ENCODE measurements at regions not wholly inside any gene's neighbourhood (a gene's known extent, or its start where the extent isn't known, plus 50 kb on each side); places are given as distances from the start of the nearest gene placed in this dataset.

DNA sequence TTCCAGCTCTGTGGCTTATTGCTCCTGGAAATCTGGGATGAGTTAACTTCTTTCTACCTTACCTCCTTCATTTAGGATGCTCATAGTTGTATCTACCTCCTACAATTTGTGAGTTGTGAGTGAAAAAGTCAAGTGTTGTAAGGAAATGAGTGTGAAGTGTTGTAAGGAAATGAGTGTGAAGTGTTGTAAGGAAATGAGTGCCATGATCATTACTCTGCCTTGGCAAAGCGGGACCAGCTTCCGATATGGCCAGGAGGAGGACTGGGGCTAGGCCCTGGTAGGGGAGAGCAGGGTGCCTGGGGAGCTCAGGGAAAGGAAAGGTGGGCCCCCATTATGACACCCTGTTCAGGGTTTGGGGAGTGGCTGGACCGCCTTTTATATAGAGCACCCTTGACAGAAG lies 435.2 kb downstream of the FGF9 start:
- DNase-seq, result no peak

DNA sequence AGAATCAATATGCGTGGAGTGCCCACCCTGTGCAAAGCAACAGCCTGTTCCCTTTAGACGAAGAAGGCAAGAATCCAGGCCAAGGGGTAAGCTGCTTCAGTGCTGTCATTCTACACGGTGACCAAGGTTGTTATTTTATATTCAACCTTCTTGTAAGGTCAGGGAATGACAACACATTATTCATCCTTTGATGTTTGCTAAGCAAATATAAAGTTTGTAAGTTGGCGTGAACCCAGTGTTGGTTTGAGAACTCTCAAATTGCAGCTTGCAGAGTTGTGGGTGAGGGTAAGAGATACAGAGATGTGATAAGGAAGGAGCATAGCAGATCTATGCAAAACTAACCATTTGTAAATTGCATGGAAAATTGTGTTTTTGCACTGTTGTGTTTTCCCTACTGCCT lies 436.7 kb downstream of the FGF9 start:
- no peak for DNase-seq

DNA sequence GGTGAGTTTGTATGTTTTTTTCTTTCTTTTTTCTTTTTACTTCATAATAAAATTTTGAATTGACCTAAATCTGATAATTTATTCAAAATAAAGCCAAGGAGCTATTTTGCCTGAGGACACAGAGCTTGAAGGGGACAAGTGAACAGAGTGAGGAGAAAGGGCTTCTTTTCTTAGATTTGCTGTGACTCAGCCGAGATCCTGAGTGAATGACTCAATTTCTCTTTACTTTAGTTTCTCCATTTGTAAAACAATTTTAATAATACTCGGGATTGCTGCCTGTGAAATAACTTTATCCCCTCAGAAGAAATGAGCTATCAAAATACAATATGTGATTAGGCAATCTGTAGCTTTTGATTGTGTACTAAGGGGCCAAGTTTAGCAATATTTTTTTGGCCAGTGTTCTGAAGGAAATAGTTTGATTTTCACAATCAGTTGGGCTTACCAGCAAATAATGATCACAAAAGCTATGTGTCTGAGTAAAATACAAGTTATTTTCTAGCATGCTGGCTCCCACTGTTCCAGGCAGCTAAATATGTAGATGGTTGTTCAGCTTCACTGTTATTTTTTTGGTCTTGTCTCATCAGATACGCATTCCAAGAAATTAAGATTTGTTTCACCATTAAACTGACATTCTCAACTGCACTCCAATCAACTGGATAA lies 437.5 kb downstream of the FGF9 start:
- DNase-seq, result peak; percentile 52

DNA sequence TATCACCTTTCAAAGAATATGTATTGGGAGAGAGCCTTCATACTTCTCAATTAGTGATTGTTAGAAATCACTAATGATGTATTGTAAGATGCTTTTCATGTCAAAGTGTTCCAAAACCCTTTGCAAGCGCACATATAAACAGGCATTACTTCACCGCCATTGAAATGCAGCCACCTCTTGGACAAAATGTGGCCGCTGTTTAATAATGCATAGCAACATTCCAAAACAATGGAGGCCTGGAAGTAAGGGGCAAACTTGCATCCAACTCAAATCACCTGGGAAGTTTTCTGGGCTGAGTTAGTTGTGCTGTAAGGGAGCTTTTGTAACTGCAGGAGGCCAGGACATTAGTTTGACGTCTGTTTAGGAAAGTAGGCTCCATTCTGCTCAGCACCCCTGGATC lies 438.1 kb downstream of the FGF9 start:
- DNase-seq, result no peak

DNA sequence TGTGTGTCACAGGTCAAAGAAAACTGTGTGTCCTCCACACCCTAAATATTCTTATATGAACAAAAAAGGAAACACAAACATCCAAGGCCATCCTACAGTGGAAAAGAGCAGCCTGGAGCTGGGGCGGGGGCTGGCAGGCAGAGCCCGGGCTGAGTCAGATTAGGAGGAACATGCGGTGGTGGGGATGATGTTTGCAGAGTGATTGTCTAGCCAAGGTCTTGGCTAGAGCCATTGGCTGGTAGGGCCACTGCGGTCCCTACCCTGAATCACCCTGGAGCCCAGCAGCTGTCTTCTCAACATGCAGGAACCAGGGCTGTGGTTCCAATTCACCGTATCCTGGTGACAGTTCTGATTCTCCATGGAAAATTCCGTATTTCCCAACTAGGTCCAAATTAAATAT lies 439.5 kb downstream of the FGF9 start:
- DNase-seq, result no peak

DNA sequence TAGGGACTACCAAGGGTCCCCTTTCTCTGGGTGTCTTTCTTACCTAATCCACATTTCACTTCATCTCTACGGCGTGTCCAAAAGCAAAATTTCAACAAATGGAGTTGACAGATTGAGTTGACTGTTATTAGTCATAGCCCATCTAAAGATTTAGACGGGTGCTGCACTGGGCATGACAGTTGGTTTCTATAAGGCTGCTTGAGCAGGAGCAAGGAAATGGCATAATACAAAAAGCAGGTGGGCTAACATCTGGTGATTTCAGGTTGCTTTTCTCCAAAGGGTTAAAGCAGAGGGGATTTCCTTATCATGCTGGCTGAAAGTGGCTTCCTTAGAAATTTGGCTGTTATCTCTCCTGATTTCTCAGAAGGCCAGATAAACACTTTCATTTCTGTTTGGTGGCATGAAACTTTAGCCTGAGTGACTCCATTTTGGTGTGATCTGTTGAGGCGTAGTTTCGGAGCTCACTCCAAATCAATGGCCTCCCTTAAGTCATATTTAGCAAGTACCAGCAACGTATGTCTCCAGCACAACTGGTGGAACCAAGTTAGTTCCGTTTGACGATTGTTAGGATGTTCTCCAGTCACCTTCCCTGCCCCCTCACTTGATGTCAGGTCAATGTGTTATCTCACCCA lies 440.4 kb downstream of the FGF9 start:
- no peak for DNase-seq

DNA sequence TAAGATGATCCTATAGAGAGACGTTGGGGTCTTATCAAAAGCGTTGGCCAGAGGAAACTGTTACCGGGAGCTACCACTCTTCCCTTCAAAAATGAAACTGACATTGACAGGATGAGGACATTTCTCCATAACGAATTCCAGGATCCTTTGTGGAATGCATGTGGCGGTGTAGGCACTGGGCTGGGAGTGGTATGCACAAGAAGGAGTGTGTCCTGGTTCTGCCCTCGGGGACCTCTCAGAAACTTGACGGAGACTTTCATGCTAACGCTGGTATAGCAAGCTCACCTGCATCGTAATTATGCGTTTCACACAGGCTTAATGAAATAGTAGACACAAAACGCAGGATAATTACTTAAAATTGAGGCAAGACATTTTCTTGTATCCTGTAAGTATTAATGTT lies 441.1 kb downstream of the FGF9 start:
- DNase-seq, result no peak

DNA sequence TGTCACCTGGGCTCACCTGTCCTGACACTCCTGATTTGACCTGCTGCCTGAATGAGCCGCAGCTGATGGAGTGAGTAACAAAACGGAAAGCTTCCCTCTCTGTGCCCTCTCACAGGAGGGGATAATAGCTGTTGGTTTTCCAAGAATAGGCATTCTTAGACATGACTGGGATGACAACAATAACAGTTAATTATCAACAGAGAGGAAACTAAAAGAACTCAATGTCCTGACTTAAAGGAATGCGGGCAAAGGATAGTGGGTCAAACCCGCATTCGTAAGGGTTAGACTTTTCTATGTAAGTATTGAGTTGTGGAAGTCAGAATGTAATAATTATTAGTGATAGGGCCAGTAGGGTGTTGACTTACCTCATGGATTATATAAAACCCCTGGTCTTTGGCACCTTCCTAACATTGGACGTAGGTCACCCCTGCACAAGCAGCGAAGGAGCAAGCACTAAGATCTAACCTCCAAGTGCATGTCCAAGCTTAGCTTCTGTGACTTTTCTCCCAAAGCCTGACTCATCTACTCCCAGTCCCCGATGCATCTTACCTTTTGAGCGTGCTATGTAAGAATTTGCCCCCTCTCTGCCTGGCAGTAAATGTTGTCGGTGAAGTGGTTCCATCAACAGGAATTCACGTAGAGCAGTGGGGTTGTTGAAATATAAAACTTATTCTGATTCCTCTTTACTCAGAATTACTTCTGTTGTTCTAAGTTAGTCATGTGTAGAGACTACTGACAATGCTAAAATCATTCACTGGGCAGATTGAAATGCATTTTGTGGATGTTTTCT lies 442.3 kb downstream of the FGF9 start:
- DNase-seq, result no peak

DNA sequence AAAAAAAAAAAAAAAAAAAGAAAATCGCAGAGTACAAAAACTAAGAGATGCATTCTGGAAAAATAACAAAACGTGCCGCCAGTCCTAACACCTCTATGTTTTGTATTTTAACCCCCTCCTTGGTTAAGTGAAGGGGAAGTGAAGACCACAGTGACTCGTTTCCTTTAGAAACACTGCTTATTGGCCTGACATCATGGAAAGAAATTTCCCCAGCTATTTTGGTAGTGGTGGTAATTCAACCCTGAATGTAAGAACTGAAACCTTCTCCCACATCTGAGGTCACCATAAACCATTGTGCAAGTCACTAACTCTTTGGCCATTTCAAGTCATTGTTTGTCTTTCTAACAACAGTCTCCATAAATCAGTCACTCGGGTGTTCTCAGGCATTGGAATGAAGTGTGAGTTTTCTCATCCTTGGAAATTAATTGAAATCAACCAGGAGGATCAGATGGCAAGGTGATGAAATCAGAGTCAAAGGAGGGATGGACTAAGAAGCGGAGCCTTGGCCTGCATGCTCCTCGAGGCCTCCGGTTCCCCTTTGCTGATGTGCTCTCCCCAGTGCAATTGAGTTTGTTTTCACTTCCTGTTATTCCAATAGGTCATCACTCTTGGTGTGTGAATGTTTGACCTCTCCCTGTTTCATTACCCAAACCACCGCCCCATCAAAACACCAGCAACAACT lies 443.9 kb downstream of the FGF9 start:
- DNase-seq, result peak; percentile 39

DNA sequence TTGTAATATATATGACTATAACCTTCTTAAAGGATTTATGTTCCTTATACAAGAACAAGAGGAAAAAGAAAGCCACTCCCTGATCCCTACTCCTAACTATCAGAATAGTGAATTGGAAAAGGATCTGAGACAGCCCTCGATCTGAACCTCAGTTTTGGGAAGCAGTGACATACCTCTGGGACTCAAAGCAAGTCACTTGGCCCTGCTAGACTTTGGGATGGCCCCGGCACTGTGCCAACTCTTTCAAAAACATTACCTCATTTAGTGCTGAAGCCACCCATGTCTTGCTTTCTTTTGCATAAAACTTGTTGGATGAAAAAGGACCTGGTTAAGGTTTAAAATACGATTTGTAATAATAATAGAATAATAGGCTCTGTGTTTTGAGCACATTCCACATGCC lies 447.3 kb downstream of the FGF9 start:
- no peak for DNase-seq

DNA sequence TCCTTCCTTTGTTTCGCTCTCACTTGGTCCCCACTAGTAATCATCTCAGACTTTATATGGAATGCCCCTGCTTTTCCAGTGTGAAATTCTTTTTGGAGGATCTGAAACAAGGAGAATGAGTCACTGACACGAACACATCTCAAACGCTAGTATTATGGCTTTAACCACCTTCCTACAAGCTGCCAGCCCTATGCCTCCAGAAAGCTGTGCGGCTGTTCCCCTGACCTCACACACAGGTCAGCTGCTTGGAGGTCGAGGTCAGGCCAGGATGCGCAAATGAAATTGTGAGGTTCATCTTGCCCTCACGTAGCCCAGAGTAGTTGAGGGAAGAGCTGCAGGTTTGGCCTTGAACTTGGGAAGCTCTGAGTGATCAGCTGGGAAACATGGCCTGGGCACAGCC lies 449.8 kb downstream of the FGF9 start:
- DNase-seq, result no peak

DNA sequence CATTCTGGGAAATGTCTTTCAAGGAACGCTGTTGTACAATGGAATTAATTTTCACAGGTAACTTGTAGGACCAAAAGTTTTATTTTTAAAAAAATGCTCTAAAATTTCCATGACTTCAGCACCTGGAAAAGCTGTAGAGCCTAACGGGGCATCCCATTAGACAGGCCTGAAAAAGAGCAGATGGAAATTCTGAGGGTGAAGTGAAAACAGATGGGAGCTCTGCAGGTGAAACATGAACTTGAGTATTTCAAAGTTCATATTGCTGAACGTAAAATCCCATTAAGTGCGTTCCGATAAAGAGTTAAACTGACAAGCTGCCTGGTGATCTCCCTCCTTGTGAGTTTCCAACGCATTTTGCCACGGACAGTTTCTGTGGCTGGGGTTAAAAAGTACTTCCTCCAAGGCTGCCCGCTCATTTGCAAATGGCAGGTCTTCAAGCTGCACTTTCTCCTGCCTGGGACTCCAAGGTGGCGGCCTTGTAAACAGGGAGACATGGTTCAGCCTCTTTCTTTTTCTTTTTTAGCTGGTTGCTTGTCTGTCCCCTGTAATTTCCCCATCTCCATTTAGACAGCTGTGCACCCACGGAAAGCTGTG lies 450.4 kb downstream of the FGF9 start:
- no peak for DNase-seq

DNA sequence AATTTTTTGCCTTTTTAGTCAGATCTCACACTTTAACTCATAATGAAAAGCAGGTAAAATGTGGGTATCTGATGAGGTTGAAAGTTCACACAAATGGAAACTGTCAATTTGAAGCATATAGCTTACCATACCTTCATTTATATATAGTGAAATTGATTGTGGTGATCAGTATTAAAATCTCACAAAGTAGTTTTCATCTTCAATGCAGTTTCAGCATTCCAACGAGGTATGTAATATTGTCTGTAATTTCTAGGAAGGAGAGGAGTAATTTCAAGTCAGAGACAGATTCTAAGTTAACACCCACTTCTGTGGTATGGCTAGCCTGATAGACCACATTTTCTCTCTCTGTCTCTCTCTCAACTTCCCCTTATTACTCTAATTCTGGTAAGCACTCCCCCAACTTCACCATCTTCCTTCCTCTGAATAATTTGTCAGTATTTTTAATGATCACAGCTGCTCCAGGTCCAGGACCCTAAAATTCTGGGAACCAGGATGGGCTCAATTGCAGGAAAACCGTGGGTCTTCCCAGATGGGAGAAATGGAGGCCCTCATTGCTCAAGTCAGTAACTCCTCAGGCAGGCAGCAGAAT lies 455.7 kb downstream of the FGF9 start:
- no peak for DNase-seq

DNA sequence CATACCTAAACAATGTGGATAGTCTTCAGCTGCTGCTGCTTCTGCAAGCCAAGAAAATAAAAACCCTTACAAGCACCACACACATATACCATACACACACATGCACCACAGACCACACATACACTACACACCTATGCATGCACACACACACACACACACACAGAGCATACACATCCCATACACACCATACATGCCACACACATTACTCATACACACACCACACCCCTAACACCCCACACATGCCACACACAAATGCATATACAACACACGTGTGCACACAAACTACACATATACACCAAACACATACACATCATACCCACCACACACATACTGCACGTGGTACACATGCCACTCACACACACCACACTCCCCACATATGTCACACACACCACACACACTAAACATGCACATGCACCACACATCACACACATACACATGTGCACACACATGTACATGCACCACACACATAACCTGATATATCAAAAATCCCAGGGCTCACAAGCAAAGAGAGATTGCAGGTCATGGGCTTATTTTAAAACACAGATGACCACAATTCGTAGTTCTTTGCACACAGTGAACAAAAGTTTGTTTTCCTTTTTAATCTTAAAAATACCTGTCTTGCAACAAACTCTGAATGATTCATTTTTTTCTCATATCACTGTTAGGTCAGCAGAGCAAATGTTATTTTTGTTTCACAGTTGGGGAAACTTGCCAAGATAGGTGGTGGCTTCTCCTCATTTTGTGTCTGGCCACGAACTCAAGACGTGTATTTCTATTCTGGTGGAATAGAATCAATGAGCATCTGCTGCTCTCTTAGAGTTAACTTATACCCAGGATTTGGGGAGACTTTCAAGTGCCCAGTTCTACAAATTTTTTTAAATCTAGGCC lies 456.6 kb downstream of the FGF9 start:
- peak; percentile 7 for DNase-seq

DNA sequence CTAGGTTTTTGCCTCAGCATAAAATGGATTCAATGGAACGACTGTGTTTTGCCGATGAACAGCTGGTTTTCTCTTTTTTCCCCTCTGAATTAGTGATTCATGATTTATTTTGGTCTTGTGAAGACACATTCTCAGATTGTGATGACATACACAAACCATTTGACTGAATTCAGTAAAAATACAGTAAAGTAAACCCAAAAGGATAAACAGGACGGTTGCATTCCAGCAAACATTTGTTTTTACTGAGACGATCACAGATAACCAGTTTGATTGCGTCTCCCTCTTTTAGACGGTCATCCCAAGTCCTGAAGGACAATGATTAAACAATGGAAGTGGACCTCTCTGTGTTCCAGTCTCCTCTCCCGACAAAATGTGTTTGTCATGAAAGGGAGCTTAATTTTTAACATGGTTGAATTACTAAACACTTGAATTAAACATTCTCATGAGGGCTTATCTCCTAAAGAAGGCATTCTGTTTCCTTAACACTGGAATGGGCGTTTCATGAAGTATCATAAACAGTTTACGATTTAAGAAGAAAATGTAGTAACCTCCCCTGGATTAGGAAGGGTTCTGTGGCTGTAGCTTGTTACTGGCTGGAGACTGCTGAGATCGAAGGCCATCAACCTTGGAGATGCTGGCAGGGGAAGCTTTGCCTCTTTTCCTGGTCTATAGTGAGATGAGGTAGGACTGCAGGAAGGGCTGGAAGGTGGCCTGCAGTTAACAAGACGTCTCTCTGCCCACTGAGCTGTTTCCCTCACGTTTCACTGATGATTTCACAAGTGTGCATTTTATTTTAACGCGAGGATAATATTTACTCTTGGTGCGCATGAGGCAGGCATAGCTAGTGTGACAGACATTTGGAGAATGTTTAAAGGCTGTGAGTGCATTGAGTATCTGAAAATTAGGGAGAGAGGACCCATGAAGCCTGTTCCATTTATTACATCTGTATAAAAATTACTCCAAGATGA lies 457.9 kb downstream of the FGF9 start:
- peak; percentile 6 for DNase-seq

DNA sequence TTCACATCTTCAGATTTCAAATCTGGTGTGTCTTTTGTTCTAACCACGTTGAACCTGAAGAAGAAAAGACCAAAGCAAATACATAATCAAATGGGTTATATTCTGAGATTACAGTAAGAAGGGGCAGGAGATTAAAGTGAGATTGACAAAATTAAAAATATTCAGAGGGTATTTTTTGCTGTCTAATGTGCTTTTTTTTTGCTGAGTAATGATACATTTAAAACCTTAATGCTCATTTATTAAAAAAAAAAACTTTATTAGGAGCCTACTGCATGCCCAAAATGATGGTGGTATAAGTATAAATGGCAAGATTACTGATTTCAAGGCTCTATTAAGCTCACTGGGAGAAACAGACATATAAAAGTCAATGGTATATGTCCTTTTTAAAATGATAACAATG lies 459.4 kb downstream of the FGF9 start:
- DNase-seq, result no peak

DNA sequence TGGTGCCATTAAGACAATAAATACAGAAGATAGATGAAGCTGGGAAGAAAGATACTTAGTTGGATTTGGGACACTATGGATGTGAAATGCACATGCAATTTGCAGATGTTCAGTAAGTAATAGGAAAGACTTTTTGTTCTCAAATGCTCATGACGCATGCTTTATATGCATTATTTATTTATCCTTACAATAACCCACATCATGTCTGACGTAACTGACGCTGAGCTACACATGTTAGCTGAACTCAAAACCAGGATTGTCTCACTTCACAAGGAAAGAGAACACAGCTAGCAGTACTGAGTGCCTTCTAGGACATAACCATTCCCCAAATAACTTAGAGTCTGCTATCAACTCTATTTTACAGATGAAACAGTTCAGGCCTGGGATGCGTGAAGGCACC lies 463.4 kb downstream of the FGF9 start:
- no peak for DNase-seq

DNA sequence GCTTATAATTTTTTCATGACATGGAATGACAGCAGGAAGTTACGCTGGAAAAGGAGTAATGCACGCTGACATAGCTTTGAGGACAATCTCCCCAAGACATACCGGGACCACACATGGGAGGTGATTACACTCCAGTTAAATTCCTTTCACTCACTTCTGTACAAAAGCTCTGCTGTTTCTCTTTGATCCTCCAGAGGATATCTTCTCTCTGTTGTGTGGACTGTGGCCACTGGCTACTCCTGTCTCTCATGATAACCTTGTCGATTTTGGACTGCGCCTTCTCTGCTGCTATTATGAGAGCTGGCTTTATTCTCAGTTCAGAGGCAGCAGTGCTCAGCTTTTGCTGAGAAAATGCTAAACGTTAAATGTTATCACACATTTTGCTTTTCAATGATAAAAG lies 464.6 kb downstream of the FGF9 start:
- DNase-seq, result no peak

DNA sequence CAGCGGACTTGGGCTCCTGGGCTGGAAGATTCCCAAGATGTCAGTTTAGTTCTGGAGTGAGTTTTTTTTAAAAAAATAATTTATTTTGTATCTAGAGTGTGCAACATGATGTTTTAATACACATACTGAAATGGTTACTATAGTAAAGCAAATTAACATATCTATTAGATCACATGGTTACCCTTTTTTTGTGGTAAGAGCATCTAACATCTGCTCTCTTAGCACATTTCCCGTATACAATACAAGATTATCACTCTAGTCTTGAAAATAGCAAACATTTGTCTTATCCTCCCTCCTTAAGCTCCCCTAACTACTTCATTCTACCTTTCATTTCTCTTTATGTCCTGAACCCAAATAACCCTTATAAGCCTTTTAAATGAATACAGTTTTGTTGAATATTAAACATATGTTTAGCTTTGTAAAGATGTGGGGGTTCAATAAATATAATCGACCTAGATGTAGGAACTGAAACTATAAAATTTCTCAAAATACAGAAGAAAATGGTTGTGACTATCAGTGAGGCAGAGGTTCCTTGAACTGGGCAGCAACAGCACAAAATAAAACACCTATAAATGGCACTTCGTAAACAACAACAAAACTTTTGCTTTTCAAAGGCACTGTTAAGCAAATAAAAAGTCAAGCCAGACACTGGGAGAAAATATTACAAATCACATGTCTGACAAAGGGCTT lies 466.6 kb downstream of the FGF9 start:
- no peak for DNase-seq

DNA sequence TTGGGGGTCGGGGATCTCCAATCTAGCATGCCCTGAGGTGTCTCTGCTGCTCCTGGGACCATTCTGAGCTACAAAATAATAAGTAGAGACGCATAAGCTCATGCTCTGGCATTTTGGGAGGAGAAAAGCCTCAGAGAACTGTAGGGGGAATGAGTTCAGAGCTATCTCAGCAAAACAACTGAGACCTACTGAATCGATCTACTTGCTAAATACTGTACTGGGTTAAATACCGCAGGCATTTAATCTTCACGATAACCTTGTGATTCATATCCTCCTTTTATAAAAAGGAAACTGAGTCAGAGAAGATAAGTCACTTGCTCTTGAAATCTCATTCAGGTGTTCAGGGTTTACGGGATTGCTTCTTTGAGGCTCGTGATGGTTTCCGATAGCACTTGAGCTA lies 468.1 kb downstream of the FGF9 start:
- no peak for DNase-seq
